HG03520 (cell line): ENCODE measurements at regions not wholly inside any gene's neighbourhood (a gene's known extent, or its start where the extent isn't known, plus 50 kb on each side); places are given as distances from the start of the nearest gene placed in this dataset.
A peak's percentile ranks its signal among the peaks of the same experiment; 100 is the strongest.

Experiments used
- ATAC-seq: cut with Tn5 transposase; IDR thresholded peaks from one replicate; pipeline ENCODE4 v1.9.1; 2021; ENCODE audit warnings: mild to moderate bottlenecking, moderate library complexity; ENCODE audit not compliant: unreplicated experiment

- no peak for ATAC-seq
Measured at GRCh38 chr7:54701982-54702381, 57.0 kb downstream of the SEC61G start.

GRCh38 chr7:54699715-54700114 is 59.3 kb downstream of the SEC61G start:
- no peak for ATAC-seq

DNA sequence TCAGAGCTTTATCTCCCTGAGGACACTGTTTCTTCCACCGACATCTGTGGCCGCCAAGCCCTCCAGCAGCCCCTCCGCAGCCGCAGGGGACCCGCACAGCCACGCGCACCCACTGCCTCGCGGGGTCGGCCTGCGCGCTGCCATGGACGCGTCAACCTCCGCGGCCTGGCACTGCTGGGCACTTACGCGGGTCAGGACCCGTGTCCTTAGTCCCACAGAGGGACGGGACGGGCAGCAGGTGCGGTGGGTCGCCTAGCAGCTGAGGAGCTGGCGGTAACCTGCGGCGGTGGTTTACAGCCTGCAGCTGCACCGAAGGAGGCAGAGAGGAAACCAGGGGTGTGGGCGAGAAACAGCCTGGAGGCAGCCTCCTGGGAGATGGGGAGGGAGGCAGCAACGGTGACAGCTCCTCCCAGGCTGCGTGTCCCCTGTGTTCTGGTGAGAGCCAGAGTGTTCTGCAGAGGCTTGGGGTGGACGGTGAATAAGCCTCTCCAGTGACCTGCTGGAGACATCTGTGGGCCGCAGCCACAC is 61.3 kb downstream of the SEC61G start:
- no peak for ATAC-seq

DNA sequence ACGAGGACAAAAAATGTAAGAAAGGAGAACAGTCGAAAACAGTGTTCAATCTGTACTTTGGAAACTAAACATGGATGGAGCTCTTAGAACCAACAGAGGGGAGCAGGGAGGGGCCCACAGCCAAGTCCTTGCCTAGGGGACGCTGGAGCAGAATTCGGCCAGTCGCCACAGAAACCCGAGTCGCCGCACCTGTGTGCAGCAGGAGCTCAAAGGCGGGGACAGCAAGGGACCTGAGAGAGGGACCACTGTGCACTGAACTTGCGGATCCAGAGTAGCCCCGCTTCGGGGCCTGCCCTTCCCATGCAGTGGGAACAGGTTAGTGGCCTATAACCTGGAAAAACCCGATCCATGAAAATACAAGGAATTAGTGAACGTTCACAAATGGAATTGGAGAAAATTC is 68.1 kb downstream of the SEC61G start:
- ATAC-seq, result no peak

DNA sequence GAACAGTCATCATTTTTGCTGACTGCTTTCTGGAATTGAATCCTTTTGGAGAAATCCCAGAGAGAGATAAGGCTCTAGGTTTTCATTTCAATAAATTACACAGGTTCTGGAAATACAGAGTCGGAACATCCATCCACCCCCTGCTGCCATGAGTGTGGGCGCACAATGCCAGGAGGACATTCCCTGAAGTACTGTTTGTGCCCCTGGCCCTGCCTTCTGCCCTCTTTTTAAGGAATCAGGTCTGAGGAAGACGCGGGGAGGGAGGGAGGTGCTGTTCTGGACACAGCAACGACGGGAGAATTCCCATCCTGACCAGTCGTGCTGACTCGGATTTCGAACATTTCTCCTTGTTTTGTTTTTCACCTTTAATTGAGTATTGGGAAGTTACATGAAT is 69.0 kb downstream of the SEC61G start:
- no peak for ATAC-seq

DNA sequence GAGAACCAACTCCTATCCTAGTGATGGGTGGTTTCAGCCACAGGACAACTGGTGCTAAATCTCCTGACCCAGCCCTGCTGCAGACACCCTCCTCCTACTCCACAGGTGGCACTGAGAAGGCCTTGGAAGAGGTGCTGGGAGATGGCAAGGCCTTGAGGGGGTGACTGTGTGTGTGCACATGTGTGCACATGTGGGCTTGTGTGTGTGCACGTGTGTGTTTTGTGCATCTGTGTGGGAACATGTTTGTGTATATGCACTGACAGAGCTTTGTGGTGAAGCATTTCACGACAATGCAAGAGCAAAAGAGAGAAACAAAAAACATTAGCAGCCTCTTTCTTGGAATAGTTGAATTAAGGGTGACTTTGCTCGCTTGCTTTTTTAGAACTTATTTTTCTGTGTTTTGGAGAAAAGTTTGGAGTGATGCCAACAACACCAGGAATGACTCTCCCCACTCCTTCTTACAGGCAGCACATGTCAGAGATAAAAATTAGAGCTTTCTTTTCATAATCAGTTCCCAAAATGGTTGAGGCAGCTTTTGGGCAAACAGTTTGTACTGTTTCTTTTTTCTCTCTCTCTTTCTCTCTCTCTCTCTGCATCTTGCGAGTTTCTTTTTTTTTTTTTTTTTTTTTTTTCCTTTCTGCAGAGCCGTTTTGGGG is 69.5 kb downstream of the SEC61G start:
- no peak for ATAC-seq

- no peak for ATAC-seq
Measured at GRCh38 chr7:54687462-54688212, 71.4 kb downstream of the SEC61G start.

DNA sequence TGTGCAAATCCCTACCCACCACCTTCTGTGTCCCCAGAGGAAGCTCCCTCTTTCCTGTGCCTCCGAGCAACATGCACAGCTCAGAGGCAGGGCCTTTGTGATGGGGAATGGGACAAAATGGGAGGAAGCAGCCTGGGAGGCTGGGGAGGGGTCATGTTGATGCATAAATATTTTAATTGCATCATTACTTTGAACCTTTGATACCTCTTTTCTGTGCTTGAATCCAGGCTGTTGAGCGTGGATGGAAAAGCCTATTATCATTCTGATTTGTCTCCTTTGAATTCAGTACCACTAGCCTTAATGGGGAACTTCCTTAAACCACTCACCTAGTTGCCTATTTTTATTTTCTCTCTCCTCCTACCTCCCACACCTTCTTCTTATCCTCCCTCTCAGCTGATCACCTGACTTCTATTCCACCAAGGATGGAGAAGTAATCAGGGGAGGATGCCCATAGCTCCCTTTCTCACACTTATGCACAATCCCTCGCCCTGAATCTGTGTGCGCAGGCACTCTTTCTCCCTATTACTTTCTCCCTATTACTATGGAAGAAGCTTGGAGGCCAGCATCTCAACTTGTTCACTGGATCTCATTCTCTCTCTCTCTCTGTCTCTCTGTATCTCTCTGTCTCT is 78.5 kb downstream of the SEC61G start:
- ATAC-seq, result no peak

DNA sequence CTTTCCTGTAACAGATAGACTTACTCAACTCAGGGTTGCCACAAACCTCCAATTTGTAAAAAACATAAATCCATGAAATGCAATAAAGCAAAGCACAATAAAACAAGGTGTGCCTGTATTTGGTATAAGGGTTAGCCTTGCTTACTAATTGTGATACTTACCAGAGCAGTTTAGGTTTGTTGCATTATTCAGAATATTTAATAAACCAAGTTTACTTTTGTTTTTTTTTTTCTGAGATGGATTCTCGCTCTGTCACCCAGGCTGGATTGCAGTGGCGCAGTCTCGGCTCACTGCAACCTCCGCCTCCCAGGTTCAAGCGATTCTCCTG is 79.6 kb downstream of the SEC61G start:
- ATAC-seq, result no peak

- ATAC-seq, result no peak
Measured at GRCh38 chr7:54678763-54679489, 80.1 kb downstream of the SEC61G start.

DNA sequence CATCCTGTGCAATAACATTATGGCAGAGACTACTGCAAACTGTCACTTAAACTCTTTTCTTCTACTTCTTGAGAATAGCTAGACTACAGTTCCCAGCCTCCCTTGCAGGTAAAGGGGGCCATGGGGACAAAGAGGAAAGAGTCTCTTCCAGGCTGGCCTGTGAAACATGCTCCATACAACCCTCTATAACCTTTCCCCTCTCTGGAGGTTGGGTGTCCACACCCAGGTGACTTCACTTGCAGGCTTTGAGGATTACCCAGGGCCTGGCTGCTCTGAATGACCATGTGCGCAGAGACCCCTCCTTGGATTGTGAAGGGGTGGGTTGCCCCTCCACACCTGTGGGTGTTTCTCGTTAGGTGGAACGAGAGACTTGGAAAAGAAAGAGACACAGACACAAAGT is 84.1 kb downstream of the SEC61G start:
- ATAC-seq, result no peak

- ATAC-seq, result no peak
Measured at GRCh38 chr7:54672519-54672918, 86.5 kb downstream of the SEC61G start.

- ATAC-seq, result peak; percentile 63
Measured at GRCh38 chr7:54664235-54665228, 94.5 kb downstream of the SEC61G start.

- ATAC-seq, result no peak
Measured at GRCh38 chr7:54663603-54664234, 95.3 kb downstream of the SEC61G start.

DNA sequence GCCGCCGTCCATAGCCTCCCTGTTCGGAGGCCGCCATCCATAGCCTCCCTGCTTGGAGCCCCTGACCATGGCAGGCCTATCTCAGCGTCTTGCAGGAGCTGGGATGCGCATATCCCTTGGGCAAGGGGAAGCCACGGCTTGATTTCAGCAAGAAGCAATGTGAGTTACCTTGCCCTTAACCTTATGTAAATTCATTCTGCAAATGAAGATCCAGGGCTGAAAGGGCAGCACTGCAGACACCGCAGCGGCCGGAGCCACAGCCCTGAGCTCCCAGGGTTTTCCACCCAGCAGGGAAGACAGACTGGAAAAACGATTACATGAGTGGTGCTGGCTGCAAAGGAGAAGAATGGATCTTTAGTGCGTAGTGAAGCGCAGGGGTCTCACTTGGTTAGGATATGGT is 95.8 kb downstream of the SEC61G start:
- no peak for ATAC-seq

DNA sequence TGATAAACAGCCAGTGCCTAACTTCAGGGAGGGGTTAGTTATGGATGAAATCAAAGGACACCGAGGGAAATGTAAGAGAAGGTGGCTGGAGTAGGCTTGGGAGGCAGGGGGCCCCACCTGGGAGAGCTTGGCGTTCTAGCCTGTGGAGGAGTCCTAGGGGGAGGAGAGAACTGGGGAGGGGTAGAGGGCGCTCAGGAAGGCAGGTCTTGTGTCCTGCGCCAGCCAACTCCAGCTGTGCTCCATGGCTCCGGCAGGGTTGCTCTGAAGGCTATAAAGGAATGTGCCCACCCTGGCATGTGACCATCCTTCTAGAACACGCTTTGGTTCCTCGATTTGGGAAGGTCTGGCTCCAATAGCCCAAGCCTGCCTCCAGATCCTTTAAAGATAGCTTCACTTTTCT is 96.3 kb downstream of the SEC61G start:
- ATAC-seq, result no peak

GRCh38 chr7:54653905-54654304 is 105.1 kb downstream of the SEC61G start:
- no peak for ATAC-seq

DNA sequence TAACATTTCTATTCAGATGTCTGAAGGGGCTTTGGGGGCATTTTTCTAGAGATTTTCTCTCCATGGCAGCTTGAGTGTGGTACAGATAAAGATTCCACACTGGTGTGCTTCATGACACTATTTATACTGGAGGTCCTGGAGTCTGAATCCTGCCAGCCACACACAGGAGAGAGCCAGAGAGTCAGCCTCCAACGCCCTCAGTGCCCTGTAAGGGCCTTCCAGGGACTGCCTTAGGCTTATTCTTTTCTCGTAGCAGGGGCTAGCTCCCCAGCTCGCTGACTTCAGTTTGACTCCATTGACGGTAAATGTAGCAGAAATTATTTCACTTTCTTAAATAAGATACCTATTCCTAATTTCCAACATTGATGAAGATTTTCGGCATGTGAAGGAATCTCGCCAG is 100.9 kb downstream of the VSTM2A start:
- ATAC-seq, result no peak

GRCh38 chr7:54637712-54638396 is 95.7 kb downstream of the VSTM2A start:
- no peak for ATAC-seq
